ENCODE measurements at regions not wholly inside any gene's neighbourhood (a gene's known extent, or its start where the extent isn't known, plus 50 kb on each side); places are given as distances from the start of the nearest gene placed in this dataset.

DNA sequence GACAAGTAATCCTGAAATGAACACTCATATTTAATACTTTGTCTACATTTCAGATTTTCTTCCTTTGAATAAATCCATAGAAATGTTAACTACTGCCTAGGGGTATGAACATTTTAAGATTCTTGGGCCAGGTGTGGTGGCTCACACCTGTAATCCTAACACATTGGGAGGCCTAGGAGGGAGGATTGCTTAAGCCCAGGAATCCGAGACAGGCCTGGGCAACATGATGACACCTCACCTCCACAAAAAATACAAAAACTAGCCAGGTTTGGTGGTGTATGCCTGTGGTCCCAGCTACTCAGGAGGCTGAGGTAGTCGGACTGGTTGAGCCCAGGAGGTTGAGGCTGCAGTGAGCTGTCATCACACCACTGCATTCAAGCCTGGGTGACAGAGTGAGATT, 73.9 kb upstream of the PIAS1 start:
- H3K4me2 ChIP-seq (ENCODE audit: extremely low read depth, insufficient read depth, low read length), result no peak overlapping the region
- no peaks in the 10 kb centered on the region for H4K20me1 ChIP-seq (ENCODE audit: control insufficient read depth, extremely low read depth, insufficient read depth, low read length)
- no peak overlapping the region for H3K27ac ChIP-seq (ENCODE audit: insufficient read depth, low read length)
- H3K4me1 ChIP-seq (ENCODE audit: control insufficient read depth, extremely low read depth, insufficient read depth, low read length), result no peaks in the 10 kb centered on the region
- no peak overlapping the region for H3K9ac ChIP-seq (ENCODE audit: insufficient read depth, low read length)
- H3K79me2 ChIP-seq (ENCODE audit: control insufficient read depth, insufficient read depth, low read length), result no peaks in the 10 kb centered on the region
- H3K27me3 ChIP-seq (ENCODE audit: control insufficient read depth, insufficient read depth, low read length), result peaks cover 10% of the 10 kb centered on the region
- no peaks in the 10 kb centered on the region for H3K9me3 ChIP-seq (ENCODE audit: control insufficient read depth, insufficient read depth, low read depth, low read length)
- TF ChIP-seq, protein P1, sequence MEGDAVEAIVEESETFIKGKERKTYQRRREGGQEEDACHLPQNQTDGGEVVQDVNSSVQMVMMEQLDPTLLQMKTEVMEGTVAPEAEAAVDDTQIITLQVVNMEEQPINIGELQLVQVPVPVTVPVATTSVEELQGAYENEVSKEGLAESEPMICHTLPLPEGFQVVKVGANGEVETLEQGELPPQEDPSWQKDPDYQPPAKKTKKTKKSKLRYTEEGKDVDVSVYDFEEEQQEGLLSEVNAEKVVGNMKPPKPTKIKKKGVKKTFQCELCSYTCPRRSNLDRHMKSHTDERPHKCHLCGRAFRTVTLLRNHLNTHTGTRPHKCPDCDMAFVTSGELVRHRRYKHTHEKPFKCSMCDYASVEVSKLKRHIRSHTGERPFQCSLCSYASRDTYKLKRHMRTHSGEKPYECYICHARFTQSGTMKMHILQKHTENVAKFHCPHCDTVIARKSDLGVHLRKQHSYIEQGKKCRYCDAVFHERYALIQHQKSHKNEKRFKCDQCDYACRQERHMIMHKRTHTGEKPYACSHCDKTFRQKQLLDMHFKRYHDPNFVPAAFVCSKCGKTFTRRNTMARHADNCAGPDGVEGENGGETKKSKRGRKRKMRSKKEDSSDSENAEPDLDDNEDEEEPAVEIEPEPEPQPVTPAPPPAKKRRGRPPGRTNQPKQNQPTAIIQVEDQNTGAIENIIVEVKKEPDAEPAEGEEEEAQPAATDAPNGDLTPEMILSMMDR (conservative IDR thresholded peaks at IDR 0.05 in 1 of 2, IDR thresholded peaks at IDR 0.05 in 1 of 2; ENCODE audit: low read depth in 1 of 2, low read length in 2 of 2), result no peak
- TF ChIP-seq EZH2 (IDR thresholded peaks at IDR 0.05; ENCODE audit: low read length, missing control alignments), result no peak
- no peak overlapping the region for H2AFZ ChIP-seq (ENCODE audit: low read length)
- no peaks in the 10 kb centered on the region for H3K36me3 ChIP-seq (ENCODE audit: control insufficient read depth, insufficient read depth, low read length)
- H3K4me3 ChIP-seq (replicated peaks in 1 of 4; ENCODE audit: control extremely low read depth in 1 of 4, insufficient read depth in 1 of 4, low read depth in 3 of 4, low read length in 4 of 4), result no peak overlapping the region
- no peak for DNase-seq (ENCODE audit: low read depth in 2 of 2)

DNA sequence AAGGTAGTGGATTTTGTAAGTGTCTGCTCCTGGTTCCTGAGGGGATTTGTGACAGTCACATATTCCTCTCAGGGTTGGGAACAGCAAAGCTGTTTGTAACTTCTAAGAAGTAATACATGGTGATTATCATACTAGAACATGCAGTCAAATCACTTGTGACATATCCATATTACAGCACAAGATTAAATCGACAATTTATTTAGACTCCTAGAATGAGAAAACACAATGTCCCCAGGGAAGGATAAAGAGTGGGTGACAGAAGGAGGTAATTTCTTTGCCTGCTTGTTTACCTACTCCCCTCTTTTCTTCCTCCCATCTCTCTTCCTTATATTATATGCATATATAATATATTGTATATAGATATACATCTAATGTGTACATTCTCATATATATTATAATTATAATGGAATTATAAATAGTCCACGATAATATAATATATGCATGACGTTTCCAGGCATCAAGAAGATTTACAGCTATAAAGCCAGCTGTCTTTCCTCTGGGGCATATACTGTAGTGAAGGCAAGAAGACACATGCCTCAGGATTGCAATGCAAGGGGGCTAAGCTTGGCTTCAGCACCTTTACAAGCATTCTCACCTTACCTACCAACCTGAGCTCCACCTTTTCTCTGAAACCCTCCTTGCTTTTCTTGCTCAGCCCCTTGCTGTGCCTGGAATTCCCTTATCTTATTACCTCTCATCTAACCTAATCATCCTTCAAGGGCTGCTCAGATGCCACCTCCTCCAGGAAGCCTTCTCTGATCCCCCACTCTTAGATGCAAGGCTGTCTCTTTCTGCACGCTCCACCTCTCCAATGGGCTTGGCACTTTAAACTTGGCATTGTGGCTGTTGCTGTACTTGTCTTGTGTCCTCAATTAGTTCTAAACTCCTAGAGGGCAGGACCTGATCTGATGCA, 73.1 kb upstream of the PIAS1 start:
- no peaks in the 10 kb centered on the region for H3K79me2 ChIP-seq (ENCODE audit: control insufficient read depth, insufficient read depth, low read length)
- no peaks in the 10 kb centered on the region for H4K20me1 ChIP-seq (ENCODE audit: control insufficient read depth, extremely low read depth, insufficient read depth, low read length)
- no peak overlapping the region for H2AFZ ChIP-seq (ENCODE audit: low read length)
- no peaks in the 10 kb centered on the region for H3K9me3 ChIP-seq (ENCODE audit: control insufficient read depth, insufficient read depth, low read depth, low read length)
- DNase-seq (ENCODE audit: low read depth in 2 of 2), result no peak
- no peaks in the 10 kb centered on the region for H3K4me1 ChIP-seq (ENCODE audit: control insufficient read depth, extremely low read depth, insufficient read depth, low read length)
- no peaks in the 10 kb centered on the region for H3K36me3 ChIP-seq (ENCODE audit: control insufficient read depth, insufficient read depth, low read length)
- no peak overlapping the region for H3K4me3 ChIP-seq (replicated peaks in 1 of 4; ENCODE audit: control extremely low read depth in 1 of 4, insufficient read depth in 1 of 4, low read depth in 3 of 4, low read length in 4 of 4)
- no peak overlapping the region for H3K27ac ChIP-seq (ENCODE audit: insufficient read depth, low read length)
- H3K9ac ChIP-seq (ENCODE audit: insufficient read depth, low read length), result no peak overlapping the region
- TF ChIP-seq EZH2 (IDR thresholded peaks at IDR 0.05; ENCODE audit: low read length, missing control alignments), result no peak
- TF ChIP-seq, protein P1 (conservative IDR thresholded peaks at IDR 0.05 in 1 of 2, IDR thresholded peaks at IDR 0.05 in 1 of 2; ENCODE audit: low read depth in 1 of 2, low read length in 2 of 2), result no peak
- H3K27me3 ChIP-seq (ENCODE audit: control insufficient read depth, insufficient read depth, low read length), result peaks cover 10% of the 10 kb centered on the region
- no peak overlapping the region for H3K4me2 ChIP-seq (ENCODE audit: extremely low read depth, insufficient read depth, low read length)

DNA sequence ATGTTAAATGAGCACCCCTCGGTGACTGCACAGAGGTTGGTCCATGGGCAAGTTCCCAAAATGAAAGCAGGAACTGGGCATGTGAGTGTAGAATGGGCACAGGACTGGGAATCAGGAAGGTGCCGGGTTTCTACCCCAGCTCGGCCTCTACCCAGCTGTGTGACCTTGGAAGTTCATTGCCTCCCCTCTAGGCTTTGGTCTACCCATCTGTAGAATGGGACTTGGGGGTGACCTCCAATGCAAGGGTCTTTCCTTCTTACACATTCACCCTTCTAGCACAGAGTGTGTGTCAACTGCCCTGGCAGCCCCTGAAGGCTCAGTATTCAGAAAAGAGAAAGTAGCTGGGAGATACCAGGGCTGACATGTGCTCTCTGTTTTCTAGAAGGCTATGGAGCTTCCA, 72.3 kb upstream of the PIAS1 start:
- H2AFZ ChIP-seq (ENCODE audit: low read length), result no peak overlapping the region
- peaks cover 10% of the 10 kb centered on the region for H3K27me3 ChIP-seq (ENCODE audit: control insufficient read depth, insufficient read depth, low read length)
- no peak for DNase-seq (ENCODE audit: low read depth in 2 of 2)
- no peaks in the 10 kb centered on the region for H3K36me3 ChIP-seq (ENCODE audit: control insufficient read depth, insufficient read depth, low read length)
- no peaks in the 10 kb centered on the region for H3K4me1 ChIP-seq (ENCODE audit: control insufficient read depth, extremely low read depth, insufficient read depth, low read length)
- no peaks in the 10 kb centered on the region for H3K79me2 ChIP-seq (ENCODE audit: control insufficient read depth, insufficient read depth, low read length)
- no peak overlapping the region for H3K4me3 ChIP-seq (replicated peaks in 1 of 4; ENCODE audit: control extremely low read depth in 1 of 4, insufficient read depth in 1 of 4, low read depth in 3 of 4, low read length in 4 of 4)
- H3K9me3 ChIP-seq (ENCODE audit: control insufficient read depth, insufficient read depth, low read depth, low read length), result no peaks in the 10 kb centered on the region
- no peak overlapping the region for H3K4me2 ChIP-seq (ENCODE audit: extremely low read depth, insufficient read depth, low read length)
- no peak overlapping the region for H3K27ac ChIP-seq (ENCODE audit: insufficient read depth, low read length)
- no peak for TF ChIP-seq EZH2 (IDR thresholded peaks at IDR 0.05; ENCODE audit: low read length, missing control alignments)
- TF ChIP-seq, protein P1 (conservative IDR thresholded peaks at IDR 0.05 in 1 of 2, IDR thresholded peaks at IDR 0.05 in 1 of 2; ENCODE audit: low read depth in 1 of 2, low read length in 2 of 2), result no peak
- no peaks in the 10 kb centered on the region for H4K20me1 ChIP-seq (ENCODE audit: control insufficient read depth, extremely low read depth, insufficient read depth, low read length)
- no peak overlapping the region for H3K9ac ChIP-seq (ENCODE audit: insufficient read depth, low read length)

All from fibroblast of lung (primary cell).